ENCODE measurements at regions not wholly inside any gene's neighbourhood (a gene's known extent, or its start where the extent isn't known, plus 50 kb on each side); places are given as distances from the start of the nearest gene placed in this dataset.

DNA sequence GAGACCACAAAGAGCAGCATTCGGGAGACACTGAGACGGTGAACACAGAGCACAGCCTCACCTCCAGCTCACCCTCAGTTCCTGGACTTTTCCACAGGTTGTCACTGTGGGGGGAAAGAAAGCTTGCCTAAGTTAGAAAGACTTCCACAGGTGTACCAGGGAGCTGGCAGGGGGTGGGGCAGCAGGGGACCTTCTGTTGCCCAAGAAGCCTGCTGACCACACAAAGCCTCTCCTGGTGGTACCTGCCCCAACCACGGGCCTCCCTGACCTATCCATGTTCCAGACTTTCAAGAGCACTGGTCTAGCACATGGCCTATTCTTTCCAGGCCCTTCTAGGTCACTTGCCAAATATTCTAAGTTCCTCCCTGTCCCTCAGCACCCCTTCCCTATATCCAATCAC is 550.8 kb downstream of the BNC2 start:
- TF ChIP-seq, protein P1, sequence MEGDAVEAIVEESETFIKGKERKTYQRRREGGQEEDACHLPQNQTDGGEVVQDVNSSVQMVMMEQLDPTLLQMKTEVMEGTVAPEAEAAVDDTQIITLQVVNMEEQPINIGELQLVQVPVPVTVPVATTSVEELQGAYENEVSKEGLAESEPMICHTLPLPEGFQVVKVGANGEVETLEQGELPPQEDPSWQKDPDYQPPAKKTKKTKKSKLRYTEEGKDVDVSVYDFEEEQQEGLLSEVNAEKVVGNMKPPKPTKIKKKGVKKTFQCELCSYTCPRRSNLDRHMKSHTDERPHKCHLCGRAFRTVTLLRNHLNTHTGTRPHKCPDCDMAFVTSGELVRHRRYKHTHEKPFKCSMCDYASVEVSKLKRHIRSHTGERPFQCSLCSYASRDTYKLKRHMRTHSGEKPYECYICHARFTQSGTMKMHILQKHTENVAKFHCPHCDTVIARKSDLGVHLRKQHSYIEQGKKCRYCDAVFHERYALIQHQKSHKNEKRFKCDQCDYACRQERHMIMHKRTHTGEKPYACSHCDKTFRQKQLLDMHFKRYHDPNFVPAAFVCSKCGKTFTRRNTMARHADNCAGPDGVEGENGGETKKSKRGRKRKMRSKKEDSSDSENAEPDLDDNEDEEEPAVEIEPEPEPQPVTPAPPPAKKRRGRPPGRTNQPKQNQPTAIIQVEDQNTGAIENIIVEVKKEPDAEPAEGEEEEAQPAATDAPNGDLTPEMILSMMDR (conservative IDR thresholded peaks at IDR 0.05): no peak
- no peaks in the 10 kb centered on the region for H3K9me3 Mint-ChIP-seq
- no peak overlapping the region for H3K27ac Mint-ChIP-seq (ENCODE audit: unreplicated experiment)
- no peaks in the 10 kb centered on the region for H3K36me3 Mint-ChIP-seq (ENCODE audit: low read depth)
- no peak for DNase-seq (ENCODE audit: low read depth, low spot score)
- H3K4me1 Mint-ChIP-seq: peaks cover 31% of the 10 kb centered on the region
- H3K27me3 Mint-ChIP-seq (ENCODE audit: low read depth): no peaks in the 10 kb centered on the region
- no peak overlapping the region for H3K4me3 Mint-ChIP-seq

DNA sequence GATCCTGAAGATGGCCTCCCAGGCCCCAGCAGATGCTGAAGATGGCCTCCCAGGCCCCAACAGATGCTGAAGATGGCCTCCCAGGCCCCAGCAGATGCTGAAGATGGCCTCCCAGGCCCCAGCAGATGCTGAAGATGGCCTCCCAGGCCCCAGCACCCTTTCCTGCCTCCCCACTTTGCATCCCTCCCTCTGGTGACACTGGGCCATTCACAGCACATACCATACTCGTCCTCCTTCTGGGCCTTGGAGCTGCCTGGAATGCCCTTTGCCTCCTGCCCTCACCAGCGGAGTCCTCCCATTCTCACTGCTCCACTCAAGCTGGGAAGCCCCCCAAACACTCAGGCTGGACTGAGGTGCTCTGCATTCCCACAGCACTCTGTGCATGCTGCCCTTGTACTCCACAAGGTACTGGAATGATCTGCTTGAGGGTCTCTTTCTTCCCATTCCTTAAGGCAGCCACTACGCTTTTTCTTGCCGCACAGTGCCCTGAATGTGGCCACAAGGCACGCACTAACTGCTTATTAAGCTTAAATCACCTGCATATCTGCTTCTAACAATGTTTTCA is 550.0 kb downstream of the BNC2 start:
- H3K4me1 Mint-ChIP-seq: peaks cover 33% of the 10 kb centered on the region
- no peaks in the 10 kb centered on the region for H3K36me3 Mint-ChIP-seq (ENCODE audit: low read depth)
- no peaks in the 10 kb centered on the region for H3K9me3 Mint-ChIP-seq
- no peaks in the 10 kb centered on the region for H3K27me3 Mint-ChIP-seq (ENCODE audit: low read depth)
- H3K4me3 Mint-ChIP-seq: no peak overlapping the region
- H3K27ac Mint-ChIP-seq (ENCODE audit: unreplicated experiment): peak overlapping the region; percentile 1
- TF ChIP-seq, protein P1 (conservative IDR thresholded peaks at IDR 0.05): no peak
- no peak for DNase-seq (ENCODE audit: low read depth, low spot score)

DNA sequence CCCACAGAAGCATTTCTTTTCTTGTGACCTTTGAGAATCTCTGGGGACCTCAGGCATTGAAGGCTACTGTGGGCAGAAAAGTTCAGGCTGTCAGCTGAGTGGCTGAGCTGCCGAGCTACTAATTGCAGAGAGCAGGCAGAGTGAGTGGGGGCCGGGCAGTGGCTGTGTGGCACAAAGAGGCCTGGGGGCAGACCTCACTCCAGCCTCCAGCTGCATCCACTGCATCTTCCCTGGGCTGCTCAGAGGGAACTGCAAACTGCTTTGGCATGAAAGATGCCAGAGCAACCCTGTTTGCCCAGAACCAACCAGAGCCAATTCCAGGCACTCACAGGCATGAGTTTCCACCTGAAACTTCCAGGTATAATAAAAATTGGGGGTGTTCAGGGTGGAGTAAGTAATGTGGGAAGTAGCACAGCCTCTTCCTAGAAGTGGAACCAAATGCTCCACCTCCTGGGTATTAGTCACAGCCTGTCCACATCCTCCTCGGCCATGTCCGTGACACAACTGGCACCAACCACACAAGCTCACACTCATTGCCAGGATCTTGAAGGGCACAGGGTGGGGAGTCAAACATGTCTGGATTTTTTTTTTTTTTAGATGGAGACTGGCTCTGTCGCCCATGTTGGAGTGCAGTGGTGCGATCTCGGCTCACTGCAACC is 548.9 kb downstream of the BNC2 start:
- TF ChIP-seq, protein P1 (conservative IDR thresholded peaks at IDR 0.05): no peak
- no peaks in the 10 kb centered on the region for H3K27me3 Mint-ChIP-seq (ENCODE audit: low read depth)
- H3K36me3 Mint-ChIP-seq (ENCODE audit: low read depth): no peaks in the 10 kb centered on the region
- no peak overlapping the region for H3K4me3 Mint-ChIP-seq
- H3K9me3 Mint-ChIP-seq: no peaks in the 10 kb centered on the region
- peaks cover 36% of the 10 kb centered on the region for H3K4me1 Mint-ChIP-seq
- peak overlapping the region; percentile 1 for H3K27ac Mint-ChIP-seq (ENCODE audit: unreplicated experiment)
- DNase-seq (ENCODE audit: low read depth, low spot score): peak; percentile 31

DNA sequence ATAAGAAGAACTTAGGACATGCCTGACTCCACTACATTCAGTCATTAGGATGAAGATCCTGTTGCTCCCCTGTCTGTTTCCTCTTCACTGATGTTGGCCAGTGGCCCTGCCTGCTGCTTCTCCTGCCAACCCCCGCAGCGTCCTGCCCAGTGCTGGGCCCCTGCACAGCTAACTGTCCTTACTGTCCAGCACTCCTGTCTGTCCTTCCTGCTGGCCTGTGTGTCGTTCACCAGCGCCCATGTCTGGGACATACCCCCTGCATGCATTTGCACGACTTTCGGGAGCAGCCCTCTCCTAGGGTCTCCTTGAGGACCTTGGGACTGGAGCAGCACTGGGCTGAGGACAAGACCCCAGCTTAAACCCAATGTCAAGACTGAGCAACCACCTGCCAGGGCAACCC is 547.6 kb downstream of the BNC2 start:
- no peaks in the 10 kb centered on the region for H3K27me3 Mint-ChIP-seq (ENCODE audit: low read depth)
- no peaks in the 10 kb centered on the region for H3K36me3 Mint-ChIP-seq (ENCODE audit: low read depth)
- DNase-seq (ENCODE audit: low read depth, low spot score): no peak
- H3K27ac Mint-ChIP-seq (ENCODE audit: unreplicated experiment): no peak overlapping the region
- H3K4me3 Mint-ChIP-seq: no peak overlapping the region
- H3K4me1 Mint-ChIP-seq: peaks cover 41% of the 10 kb centered on the region
- no peaks in the 10 kb centered on the region for H3K9me3 Mint-ChIP-seq
- TF ChIP-seq, protein P1 (conservative IDR thresholded peaks at IDR 0.05): no peak

DNA sequence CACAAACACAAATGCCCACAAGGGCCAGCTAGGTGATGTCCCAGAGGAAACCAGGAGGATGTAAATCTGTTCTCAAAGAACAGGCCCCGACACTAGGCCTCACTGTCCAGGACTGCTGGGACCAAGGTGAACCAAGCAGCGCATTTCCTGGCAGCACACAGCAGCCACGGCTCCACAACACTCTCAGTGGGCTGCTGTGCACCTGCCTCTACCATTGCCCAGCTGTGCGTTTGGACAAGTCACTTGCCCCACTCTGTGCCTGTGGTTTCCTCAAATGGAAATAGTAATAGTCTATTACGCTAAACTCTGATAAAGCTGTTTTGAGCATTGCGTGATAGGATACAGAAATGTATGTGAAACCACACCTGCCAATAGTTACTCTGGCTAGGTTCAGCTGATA is 544.5 kb downstream of the BNC2 start:
- Mint-ChIP-seq H3K36me3 (ENCODE audit: low read depth) (no peaks in the 10 kb centered on the region), H3K27me3 (ENCODE audit: low read depth) (no peaks in the 10 kb centered on the region), H3K4me1 (peaks cover 48% of the 10 kb centered on the region), H3K4me3 (no peak overlapping the region), H3K27ac (ENCODE audit: unreplicated experiment) (no peak overlapping the region), H3K9me3 (no peaks in the 10 kb centered on the region)
- DNase-seq (ENCODE audit: low read depth, low spot score): no peak
- TF ChIP-seq, protein P1 (conservative IDR thresholded peaks at IDR 0.05): no peak

Data from neural crest cell (in vitro differentiated cells).